GM21576 (cell line): ENCODE measurements at regions not wholly inside any gene's neighbourhood (a gene's known extent, or its start where the extent isn't known, plus 50 kb on each side); places are given as distances from the start of the nearest gene placed in this dataset.
"Not testable (repeated sequence)": the region's sequence is repeated elsewhere in the genome, so short reads cannot be mapped to it uniquely, and the experiment has no call there.

ENCODE experiments used
- ATAC-seq: cut with Tn5 transposase; IDR thresholded peaks from one replicate; pipeline ENCODE4 v1.9.1; 2021; ENCODE audit warnings: mild to moderate bottlenecking, moderate library complexity; ENCODE audit not compliant: unreplicated experiment

DNA sequence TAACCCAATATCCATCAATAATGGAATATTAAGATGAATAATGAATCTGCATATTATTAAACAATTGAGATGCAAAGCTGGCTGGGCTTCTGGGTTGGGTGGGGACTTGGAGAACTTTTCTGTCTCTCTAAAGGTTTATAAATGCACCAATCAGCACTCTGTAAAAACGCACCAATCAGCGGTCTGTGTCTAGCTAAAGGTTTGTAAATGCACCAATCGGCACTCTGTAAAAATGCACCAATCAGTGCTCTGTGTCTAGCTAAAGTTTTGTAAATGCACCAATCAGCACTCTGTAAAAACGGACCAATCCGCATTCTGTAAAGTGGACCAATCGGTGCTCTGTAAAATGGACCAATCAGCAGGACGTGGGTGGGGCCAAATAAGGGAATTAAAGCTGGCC, 1296.3 kb upstream of the PCDH20 start:
- ATAC-seq: not testable (repeated sequence)

DNA sequence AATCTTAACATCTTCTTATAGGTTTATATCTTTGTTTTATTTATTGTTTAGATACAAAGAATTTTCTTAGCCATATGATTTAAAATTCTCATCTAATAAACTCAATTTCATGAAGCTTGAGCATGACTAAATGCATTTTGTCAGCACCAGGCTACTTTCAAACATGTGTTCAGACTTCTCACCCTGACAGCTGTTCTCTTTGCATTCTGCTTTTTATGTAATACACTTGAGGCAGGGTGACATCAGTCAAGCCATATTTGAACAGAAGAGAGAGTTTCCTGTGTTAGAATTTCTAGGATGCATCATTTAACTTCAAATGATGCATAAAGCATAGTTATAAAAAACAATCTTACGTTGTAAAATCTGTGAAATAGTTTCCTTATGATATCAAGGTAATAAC, 1295.1 kb upstream of the PCDH20 start:
- no peak for ATAC-seq

DNA sequence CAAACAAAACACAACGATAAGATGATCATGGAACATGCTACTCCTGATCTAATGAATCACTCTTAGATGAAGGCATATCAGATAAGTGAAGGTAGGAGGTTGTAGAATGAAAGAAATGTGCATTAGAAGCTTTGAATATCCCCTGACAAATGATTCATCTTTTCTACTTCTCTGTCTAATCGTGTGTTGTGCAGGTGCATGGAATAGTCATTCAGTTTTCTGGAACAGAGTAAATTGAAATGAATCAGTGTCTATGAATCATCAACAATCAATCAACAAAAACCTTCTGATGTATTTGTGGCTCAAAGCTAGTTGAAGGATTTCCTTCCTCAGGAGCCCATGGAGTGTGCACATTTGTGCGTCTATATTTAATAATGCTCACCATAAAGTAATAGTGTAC, 1290.4 kb upstream of the PCDH20 start:
- ATAC-seq: no peak

DNA sequence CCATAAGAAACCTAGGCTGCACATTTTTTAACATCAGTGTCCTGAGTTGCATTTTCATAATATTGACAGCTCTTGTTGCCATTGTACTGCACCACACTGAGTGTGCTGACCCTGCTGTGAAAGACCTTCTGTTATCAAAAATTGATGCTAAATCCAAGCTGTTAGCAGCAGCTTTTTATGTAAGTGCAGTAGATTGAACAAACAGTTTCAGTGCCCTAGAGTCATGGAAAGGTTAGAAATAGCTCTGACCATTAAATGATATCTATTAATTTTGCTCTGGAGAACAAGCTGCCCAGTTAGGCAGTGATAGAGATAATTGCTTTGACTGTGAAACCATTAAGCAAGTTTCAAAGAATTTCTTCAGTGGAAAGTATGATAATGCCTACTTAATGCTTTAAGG, 1289.2 kb upstream of the PCDH20 start:
- no peak for ATAC-seq

DNA sequence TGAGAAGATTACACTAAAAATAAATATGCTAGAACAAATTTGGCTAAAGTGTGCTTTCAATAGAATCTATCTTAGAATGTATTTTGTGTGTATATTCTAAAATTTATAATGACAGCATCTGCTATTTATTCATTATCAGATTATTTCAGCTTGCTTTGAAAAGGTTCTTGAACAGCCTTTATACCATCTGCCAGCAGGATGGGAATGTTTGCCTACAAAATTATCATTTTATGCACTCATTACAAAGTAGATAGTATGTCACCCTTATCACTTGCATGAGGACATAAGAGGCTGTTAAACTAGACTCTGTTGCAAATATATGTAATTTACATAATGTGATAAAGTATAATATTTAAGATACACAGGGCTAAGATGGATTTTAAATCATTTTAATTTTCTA, 1286.9 kb upstream of the PCDH20 start:
- no peak for ATAC-seq

DNA sequence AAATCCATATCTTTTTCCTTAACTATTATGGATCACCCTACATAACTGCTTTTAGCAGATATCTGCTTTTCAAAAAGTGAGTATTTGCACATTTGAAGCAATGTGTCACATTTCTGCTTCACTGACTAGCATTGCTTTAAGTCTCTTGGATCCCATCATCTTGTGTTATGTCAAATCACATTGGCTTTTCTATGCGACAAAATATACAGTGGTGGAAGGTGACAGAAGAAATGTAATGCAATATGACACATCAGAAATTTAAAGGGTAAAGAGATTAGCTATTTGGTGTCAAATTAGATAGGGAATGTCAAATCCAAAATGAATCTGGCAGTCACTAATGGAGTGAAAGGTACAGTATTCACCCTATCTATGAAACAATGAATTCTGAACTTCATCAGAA, 1282.1 kb upstream of the PCDH20 start:
- no peak for ATAC-seq

DNA sequence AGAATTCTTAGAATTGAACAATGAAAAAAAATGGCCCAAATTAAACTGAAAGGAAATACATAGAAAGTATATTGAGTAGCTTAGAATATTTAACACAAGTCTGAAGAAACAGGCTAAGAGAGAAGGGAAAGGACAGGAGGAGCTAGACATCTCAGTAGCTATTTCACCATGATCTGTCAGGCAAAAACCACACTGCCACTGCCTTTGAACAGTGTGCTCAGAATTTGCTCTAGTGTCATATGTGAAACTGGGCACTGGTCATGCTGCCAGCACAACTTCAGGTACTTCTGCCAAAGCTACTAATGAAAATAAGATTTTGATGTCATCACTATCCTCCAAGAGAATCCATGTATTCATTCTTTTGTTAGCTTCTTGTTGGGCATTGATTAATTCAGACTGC, 1280.8 kb upstream of the PCDH20 start:
- ATAC-seq: no peak

DNA sequence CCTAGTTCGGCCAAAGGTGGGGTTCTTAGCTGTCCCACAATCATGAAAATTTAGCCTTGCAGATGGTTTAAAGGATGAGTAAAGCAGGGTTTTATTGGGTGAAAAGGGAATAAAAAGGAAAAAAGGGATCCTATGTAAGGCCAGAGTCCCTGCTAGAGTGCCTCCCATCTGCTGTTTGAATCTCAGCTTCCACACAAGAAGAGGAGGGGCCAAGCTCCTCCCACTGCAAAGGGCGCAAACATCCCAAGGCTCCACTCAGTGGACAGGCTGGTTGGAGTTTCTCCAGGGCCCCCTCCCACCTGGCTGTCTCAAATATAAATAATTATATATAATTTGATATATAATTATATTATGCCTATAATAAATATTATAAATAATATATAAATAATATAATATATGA, 1272.1 kb upstream of the PCDH20 start:
- ATAC-seq: no peak

DNA sequence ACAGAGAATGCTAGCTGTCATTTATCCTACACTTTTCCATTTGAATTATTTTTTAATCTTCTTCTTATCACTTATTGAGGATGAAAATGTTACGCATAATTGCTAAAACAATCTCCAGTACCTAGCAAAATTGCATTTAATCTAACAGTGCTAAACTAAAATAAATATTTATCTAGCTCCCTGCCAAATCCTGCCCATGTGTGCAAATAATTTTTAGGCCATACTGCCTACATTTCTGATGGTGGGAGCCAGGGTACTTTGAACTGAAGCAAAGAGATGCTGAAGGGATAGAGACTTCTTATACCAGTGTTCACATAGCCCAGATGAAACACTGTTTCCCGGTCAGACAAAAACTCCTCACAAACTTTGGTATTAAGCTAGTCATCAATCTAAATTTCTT, 1268.7 kb upstream of the PCDH20 start:
- no peak for ATAC-seq

DNA sequence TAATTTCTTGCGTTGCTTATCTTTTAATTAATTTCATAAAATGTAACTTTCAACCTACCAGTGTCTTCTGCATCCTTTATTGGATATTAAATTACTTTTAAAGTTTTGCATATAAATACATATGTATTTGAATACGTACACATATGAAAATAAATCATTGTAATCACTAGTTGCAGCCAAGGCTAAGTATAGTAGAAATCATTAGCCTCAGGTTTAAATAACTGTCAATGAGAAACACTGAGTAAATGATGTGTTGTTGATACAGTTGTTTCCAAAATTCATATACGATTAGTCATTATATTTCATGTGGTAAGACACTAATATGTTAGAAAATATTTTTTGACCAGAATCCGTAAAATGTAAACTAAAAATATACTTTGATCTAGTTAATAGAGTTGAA, 1267.1 kb upstream of the PCDH20 start:
- ATAC-seq: no peak

DNA sequence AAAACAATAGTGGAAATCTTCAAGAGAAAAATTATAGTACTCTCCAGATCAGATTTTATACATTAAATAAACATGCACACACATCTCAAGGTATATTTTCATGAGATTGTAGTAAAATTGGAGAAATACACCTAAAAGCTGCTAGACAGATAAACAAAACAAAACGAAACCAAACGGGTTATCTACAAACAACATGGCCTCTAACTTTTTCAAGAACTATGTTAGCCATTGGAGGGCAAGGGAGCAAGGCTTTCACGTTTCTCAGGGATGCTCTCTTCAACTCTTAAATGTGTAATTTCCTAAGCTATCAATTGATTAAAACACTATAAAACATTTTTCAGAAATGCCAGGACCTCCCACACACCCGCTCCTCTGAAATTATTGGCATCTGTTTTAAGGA, 1262.4 kb upstream of the PCDH20 start:
- ATAC-seq: no peak

DNA sequence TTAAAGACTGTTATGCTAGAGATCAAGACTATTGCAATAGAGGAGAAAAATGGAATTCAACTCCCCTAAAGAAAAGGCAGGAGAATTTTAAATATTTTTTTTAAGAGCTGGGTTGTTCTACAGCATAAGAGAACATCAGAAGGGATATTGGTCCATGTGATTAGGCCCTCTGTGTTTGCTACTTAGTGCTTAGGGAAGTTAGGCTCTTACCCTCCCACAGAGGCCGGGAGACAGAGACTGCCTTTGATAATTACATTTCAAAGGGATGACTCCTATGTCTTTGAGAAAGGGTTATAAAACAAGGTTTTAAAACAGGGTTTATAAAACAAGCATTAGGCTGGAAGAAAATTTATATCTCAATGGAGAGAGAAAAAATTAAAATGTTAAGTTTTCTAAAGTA, 1248.1 kb upstream of the PCDH20 start:
- ATAC-seq: no peak

DNA sequence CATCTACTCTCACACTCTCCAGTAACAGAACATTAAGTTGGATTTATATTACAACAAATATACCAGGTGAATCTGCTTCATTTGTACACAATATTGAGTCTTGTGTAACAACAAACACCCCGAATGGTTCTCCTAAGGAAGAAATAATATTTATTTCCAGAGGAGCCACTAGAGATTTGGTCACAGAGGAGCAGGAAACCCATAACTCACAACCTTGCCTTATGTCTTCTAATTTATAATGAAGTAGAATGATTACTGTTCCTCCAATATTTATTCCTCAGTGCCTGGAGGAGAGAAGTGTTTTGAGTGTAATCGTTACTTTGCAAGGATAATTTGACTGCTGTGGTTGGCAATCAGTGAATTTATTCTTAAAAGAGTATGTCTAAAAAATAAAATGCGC, 1243.7 kb upstream of the PCDH20 start:
- ATAC-seq: no peak

DNA sequence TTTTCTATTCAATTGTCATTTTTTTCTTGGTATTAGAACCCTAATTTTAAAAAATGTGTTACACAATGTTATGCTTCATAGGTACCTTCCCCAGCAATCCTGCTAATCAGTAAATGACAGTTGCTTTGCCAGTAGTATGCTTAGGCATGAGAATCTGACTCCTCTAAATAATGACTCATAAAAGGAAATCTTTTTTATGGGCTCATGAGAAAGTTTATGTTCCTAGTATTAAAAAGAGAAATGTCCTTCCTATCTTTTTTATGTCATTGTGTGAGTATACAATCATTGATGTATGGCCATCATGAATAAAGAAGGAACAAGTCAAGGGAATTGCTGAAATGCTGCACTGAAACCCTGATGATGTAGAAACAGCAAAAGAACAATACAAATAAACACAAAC, 1237.7 kb upstream of the PCDH20 start:
- no peak for ATAC-seq

DNA sequence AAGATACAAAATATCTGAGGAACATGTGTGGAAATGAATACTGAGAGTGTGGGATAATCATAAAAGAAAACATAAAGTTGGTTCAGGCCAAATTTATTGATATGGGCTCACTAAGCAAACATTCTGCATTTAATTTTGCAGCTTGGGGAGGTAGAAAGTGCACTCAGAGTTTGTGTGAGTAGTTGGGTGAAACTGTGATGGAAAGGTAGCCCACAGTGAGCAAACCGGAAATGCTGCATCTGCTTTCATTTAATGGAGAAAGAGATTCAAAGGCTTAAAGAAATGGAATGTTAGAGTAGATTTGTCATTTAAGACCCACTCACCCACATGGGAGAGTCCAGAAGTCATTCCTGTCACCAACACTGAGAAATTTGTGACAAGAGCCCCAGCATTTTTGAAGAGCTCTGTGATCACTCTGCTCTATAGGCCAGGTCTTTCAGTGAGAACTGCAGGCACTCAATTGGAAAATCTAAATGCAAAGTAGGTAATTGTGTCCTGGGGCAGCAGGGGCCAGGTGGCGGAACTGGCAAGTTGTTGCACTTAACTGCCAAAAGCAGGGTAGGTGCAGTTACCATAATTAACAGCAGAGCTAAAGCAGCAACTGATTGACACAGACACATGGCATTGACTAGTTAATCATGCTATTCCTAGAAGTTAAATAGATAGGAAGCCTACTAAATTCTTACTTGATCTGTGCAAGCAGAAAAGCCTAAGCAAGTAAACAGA, 1228.3 kb upstream of the PCDH20 start:
- ATAC-seq: peak; percentile 57

DNA sequence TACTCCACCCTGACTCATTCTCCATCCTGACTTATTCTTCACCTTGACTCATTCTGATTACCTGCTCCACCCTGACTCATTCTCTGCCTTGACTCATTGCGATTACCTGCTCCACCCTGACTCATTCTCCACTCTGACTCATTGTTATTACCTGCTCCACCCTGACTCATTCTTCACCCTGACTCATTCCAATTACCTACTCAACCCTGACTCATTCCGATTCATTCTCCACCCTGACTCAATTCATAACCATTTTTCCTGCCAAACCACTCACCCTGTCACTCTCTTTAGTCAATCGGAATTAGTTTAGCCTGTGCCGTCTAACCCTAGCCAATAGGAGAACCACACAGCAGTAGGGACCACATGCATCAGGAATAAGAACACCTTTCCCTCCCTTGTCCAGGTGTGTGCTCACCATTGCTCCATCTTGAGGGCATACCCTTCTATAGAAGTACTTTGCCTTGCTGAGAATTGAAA, 1227.4 kb upstream of the PCDH20 start:
- ATAC-seq: no peak

DNA sequence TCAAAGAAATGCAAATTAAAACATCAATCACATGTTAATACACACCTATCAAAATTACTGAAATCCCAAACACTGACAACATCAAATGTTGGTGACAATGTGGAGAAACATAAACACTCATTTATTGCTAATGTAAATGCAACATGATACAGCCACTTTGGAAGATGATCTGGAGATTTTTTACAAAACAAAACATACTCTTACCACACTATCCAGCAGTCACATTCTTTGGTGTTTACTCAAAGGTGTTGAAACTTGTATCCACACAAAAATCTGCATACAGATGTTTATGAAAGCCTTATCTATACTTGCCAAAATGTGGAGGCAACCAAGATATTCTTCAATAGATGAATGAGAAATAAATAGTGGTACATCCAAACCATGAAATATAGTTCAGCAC, 1219.5 kb upstream of the PCDH20 start:
- no peak for ATAC-seq

DNA sequence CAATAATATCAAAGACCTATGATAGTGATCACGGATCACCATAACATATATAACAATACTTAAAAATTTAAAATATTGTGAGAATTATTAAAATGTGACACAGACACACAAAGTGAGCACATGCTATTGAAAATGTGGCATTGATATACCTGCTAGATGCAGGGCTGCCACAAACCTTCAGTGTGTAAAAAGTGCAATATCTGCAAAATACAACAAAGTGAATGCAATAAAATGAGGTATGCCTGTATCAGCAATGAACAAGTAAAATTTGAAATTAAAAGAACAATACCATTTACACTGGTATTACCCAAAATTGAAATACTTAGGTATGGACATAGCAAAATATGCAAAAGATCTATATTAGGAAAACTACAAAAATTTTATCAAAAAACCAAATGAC, 1217.8 kb upstream of the PCDH20 start:
- no peak for ATAC-seq

DNA sequence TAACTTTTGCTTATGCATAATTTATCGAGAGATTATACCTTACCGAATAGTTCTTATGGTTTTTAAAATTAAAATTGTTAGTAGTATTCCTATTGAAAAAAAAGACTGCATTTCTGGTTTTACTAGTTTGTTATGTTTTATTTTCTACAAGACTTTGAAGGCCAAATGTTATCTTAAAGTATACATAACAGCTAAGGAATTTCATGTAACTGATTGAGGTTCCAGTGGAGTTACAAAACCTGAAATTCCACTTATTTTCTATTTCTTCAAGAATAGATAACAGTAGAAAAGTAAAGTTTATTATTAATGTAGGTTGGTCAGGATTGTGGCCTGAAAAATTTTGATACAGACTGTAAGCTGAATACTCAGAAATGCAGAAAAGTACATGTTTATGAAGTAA, 1216.0 kb upstream of the PCDH20 start:
- no peak for ATAC-seq

DNA sequence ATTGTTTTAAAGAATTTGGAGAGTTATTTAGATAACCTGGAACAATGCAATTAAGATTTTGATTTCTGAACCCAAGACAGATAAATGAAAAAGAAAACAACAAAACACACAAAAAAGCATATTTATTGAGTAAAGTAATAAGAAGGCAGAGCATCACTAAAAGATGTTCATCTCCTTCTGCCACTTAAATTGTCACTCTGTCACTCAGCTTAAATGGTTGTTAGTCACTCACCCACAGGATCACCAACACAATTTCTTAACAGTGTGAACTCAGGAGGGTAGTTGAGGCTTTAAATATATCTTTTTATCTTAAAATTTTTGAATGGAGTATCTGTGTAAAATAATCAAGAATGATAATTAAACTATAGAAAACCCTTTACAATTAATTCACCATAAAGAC, 1215.5 kb upstream of the PCDH20 start:
- ATAC-seq: no peak

DNA sequence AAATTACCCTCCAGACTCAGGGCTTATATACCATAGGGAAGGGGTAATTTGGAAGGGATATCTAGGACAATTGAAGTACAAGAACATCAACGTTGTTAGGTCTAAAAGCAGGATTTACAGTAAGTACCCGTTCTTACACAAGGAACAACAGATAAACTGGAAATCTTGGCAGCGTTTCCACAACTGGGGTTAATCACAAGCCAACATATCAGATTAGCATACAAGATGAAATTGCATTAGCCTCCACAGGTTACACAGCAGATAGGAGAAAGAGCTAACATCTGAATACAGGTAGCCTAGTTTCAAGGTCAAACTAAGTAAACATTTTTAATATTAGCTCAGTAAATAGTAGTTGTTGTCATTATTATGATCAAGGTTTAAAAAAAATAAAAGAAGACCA, 1214.0 kb upstream of the PCDH20 start:
- no peak for ATAC-seq

DNA sequence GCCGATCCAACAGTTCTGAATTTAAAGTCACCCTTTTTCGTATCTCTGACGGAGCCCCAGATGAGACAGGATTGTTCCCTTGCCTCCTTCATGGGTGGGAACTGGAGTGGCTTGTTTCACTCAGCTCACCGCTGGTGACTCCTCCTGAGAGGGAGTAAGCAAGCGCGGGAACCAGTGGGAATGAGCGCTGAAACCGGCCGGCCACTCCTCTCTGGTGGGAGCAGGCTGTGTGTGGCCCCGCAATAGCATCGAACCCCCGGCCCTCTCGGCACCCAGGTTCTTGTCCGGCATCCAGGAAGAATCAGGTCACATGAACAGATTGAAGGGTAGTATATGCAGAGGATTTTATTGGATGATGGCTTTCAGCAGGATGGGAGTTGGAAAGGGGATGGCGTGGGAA, 1211.6 kb upstream of the PCDH20 start:
- ATAC-seq: no peak

DNA sequence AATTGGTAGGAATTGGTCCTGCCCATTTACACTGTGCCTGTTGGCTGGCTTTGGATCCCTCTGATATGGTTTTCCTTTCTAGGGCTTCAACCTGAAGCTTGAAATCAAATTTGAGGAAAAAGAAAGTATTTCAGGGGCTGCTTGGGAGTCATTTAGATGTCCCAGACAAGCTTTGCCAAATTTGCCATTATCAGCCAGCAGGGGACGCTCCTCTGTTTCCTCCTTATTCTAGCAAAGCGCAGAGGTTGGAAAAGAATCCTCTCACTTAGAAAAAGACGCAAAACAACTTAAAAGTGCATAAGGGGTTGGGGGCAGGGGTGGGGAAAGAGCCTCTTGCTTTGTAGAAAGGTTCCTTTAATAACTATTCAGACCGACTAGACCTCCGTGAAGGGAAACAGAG, 1211.1 kb upstream of the PCDH20 start:
- ATAC-seq: no peak
